GM19452 (cell line): ENCODE measurements at regions not wholly inside any gene's neighbourhood (a gene's known extent, or its start where the extent isn't known, plus 50 kb on each side); places are given as distances from the start of the nearest gene placed in this dataset.

Experiments used
- ATAC-seq: cut with Tn5 transposase; IDR thresholded peaks from one replicate; pipeline ENCODE4 v1.9.1; 2021; ENCODE audit not compliant: unreplicated experiment

GRCh38 chr2:128380061-128380889 lies 61.6 kb upstream of the HS6ST1 start:
- ATAC-seq: no peak

DNA sequence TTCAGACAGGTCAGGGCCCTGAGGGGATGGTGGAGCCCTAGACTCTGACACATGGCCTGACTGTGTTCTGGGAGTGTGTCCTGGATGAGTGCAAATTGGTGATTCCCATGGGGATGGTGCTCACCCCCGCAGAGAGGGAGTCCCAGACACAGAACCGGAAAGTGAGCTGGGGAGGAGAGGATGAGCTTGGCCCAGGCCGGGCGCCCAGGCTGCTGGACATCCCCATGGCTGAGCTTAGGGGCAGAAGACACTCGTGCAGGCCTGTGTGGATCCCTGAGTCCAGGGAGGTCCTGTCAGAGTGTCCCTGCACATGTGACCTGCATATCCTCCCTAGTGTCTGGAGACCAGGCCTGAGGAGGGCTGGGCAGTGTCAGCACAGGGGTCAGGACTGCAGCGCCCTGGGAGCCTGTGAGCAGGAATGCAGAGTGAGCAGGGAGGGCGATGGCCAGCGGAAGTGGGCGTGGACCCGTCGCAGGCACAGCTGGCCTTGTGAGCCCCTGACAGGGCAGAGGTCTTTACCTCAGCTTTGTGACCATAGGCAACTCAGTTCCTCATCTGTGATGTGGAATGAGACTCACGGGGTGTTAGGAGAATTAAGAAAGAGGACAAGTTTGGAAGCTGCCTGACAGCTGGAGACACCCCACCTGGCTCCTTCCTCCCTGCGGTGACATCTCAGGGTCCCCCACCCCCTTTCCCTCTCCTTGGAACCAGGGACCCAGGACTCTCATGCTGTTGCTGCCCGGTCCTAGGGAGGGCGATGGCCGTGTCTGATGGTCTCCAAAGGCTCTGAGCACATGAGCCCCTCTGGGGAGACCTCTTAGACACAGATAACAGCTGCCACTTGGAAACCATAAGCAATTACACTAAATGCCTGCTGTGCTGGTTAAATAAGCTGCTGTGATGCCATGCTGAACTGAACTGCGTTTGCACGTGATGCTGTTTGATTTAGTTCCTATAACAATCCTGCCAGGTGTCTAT lies 62.6 kb upstream of the HS6ST1 start:
- ATAC-seq: no peak

- no peak for ATAC-seq
These were observed 65.8 kb upstream of the HS6ST1 start for GRCh38 chr2:128384446-128384845.

- no peak for ATAC-seq
These were observed 66.3 kb upstream of the HS6ST1 start for GRCh38 chr2:128384956-128385355.

GRCh38 chr2:128385365-128385764 lies 66.7 kb upstream of the HS6ST1 start:
- ATAC-seq: no peak

GRCh38 chr2:128386066-128386465 lies 67.4 kb upstream of the HS6ST1 start:
- ATAC-seq: no peak

DNA sequence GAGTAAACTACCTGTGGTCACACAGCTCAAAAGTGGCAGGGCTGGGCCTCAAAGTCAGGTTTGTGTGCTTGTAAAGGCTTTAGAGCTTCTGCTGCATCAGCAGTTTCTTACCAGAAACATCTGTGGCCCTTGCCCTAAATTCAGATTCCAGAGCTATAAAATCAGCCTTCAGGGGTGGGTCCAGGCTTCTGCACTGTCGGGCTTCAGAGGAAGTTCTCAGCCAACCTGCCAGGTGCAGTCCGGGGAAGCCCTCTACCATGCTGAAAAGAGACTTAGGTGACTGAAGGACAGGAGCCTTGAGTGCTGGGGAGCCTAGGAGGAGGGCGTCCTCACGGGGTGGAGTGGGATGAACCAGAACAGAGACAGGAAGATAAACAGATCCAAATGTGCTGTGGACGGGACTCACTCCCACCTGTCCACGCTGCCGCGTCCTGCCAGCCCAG lies 69.9 kb upstream of the HS6ST1 start:
- ATAC-seq: no peak

DNA sequence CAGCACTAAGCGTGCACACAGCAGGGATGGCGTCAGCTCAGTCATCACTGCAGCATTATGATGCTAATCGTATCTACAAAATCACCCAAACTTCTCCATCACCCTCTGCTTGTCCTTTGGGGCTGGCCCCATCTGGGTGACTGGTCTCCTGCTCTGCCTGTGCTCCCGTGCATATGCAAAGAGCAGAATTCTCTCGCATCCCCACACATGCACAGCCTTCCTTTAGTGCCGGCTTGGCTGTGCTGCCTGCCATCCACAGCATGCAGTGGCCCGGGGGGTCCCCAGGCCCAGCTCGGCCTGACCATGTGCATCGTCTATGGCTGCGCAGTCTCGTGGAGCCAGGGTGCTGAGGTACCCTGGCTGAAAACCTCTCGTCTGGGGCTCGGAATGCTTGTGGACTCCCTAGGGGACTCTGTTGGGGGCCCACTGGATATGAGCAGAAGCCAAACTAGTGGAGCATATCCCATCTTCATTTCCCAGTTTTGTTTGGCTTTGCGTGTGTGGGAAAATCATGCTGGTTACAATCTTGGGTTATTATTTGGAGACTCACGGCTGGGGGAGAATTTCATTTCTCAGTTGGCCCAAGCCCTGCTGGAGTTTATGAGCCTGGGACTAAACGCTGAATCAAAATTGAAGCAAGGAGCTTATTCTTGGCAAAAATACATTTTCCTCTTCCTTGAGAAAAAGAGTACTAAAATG lies 70.9 kb upstream of the HS6ST1 start:
- no peak for ATAC-seq

- no peak for ATAC-seq
These were observed 71.8 kb upstream of the HS6ST1 start for GRCh38 chr2:128390256-128390990.

GRCh38 chr2:128390991-128391630 lies 72.4 kb upstream of the HS6ST1 start:
- ATAC-seq: no peak

GRCh38 chr2:128391679-128392078 lies 73.0 kb upstream of the HS6ST1 start:
- ATAC-seq: no peak

DNA sequence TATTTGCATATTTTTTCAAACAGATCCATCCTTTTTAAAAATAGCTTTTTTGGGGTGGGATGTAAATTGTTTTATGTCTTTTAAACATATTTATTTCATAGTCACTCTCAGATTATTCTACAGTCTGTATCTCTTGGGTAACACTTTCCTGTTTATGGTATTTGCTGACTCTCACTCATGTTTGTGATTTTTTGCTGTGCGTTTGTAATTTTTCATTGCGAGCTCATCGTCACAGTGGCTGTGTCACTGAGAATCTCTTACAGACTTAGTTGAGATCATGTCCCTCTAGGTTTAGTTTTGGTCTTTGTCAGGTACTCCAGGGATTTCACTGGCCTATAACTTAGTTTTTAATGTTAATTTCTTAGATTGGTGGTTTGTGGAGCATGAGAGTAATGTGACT lies 73.5 kb upstream of the HS6ST1 start:
- ATAC-seq: no peak

DNA sequence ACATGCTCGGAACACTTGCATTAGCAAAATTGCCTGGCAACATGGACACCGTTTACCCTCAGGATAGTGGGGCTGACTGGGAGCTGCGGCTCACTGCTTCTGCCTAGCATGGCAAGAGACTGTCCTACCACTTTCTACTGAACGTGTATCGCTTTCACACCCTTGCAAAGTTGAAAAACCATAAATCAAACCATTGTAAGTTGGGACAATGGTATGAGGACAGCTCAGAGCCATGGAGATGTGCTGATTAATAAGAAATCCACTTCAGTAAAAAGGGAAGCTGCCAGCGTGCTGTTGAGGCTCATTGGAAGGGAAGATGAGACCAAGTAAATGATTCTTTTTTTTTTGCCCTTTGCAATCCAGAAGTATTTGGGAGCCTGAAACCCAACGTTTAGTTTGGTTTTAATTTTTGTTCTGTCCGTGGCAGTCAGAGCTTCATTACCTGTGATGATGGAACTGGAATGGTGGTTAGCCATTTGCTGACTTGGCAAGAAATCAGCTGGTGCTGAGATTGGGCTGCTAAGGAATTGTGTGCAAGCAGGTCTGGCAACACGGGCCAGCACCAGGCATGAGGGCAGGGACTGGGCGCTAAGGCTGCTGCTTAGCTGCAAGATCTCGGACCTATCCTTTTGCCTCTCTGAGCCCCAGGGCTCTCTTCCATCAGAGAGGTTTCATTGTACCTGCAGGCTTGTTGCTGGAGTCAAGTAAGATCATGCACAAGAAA lies 75.5 kb upstream of the HS6ST1 start:
- ATAC-seq: no peak

DNA sequence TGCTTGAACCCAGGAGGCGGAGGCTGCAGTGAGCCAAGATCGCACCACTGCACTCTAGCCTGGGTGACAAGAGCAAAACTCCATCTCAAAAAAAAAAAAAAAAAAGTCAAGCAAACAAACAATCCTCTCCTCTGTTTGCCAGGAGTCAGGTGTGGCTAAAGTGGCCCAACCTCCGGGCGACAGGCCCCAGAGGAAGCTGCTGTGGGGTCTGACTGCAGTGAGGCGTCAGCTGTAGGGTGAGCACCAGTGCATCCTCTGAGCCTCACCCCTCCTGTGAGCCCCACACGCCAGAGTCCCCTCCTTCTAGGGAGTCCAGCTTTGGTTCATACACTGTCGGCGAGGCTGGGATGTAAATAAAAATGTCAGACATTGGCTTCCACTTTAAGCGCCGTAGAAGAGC lies 76.5 kb upstream of the HS6ST1 start:
- no peak for ATAC-seq

GRCh38 chr2:128395640-128396499 lies 77.2 kb upstream of the HS6ST1 start:
- no peak for ATAC-seq

- ATAC-seq: no peak
These were observed 77.8 kb upstream of the HS6ST1 start for GRCh38 chr2:128396500-128396891.

DNA sequence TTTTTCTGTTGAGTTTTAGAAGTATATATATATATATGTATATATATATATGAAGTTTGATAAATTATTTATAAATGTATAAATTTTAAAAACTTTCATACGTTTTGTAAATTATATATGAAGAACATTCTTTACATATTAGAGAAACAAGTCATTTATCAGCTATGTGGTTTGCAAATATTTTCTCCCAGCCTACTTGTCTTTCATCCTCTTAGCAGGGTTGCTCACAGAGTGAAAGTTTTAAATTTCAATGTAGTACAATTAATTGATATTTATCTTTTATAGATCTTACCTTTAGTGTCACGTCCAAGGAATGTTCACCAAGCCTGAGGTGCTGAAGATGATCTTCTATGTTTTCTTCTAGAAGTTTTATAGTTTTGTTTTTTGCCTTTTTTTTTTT lies 78.3 kb upstream of the HS6ST1 start:
- no peak for ATAC-seq

GRCh38 chr2:128399256-128399655 lies 80.6 kb upstream of the HS6ST1 start:
- no peak for ATAC-seq
